AG04450 (cell line): ENCODE measurements at regions not wholly inside any gene's neighbourhood (a gene's known extent, or its start where the extent isn't known, plus 50 kb on each side); places are given as distances from the start of the nearest gene placed in this dataset.

Experiments used
- CTCF ChIA-PET: fragments of 300-600, 350-600 bp; formaldehyde crosslinking; extraction: SDS; loops from one replicate; lab custom pipeline; 2022; ENCODE audit warnings: antibody characterized with exemption, inconsistent platforms; lab: Charles Lee
- POLR2A ChIA-PET: fragments of 350-600 bp; formaldehyde crosslinking; extraction: SDS; loops from one replicate; lab custom pipeline; 2021; ENCODE audit warnings: antibody characterized with exemption, inconsistent platforms; lab: Yijun Ruan, JAX
- DNase-seq: peaks from one replicate; pipeline ENCODE4 v3.0.0-alpha.2; 2011; ENCODE audit warnings: low read depth, low spot score
- H3K27ac ChIP-seq: one replicate; pipeline ENCODE4 v1.5.1; 2012; ENCODE audit warnings: low read depth, low read length, control low read depth
- H3K27me3 ChIP-seq: one replicate; pipeline ENCODE4 v1.6.0; 2012; ENCODE audit warnings: low read length; ENCODE audit not compliant: control insufficient read depth, insufficient read depth
- H3K4me3 ChIP-seq: 2 replicates; pipeline ENCODE4 v1.5.1; 2011; ENCODE audit warnings: mild to moderate bottlenecking, low read depth, low read length, control low read depth
- H3K9me3 ChIP-seq: 2 replicates; pipeline ENCODE4 v1.5.1; 2012; ENCODE audit warnings: low read length; ENCODE audit not compliant: control insufficient read depth, insufficient read depth
- TF ChIP-seq, protein P1 (sequence below): IDR thresholded peaks from 2 replicates; pipeline ENCODE4 v1.5.1; 2011; ENCODE audit warnings: low read depth, low read length, control low read depth, inconsistent platforms

DNA sequence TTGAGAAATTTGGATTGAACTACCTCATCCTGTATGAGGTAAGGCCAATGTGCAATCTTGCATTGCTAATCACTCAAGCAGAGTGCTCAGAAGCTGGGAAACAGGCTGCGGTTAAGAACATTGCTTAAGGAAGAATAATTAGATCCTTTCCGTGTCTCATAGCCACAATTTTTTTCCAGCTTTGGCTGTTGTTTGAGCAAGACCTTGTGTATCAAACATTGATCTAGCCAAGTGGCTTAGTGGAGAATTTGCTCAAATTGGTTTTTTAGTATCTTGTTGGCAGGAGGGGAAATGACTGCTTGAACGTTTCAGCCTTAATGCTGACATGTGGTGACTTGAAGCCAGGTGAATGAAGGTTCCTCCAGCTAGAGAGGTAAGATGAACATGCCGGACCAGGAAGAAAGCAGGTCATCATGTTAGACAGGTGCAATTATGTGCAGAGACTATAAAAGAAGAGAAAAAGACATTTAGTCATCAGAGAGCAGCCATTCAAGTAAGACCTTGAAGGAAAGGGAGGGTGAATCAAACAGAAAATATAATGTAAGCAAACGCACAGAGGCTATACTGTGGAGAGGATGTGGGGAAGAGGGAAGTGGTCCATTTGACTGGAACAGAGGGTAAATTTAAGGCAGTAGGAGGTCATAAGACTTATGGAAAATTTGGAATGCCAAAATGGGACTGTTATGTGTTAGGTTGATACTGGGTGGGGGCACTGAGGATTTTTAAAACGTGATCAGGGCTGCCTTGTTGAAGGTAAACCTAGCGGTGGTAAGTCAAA lies 98.9 kb upstream of the CYP1B1 start:
- Histone ChIP-seq H3K4me3 (no peak overlapping the region), H3K9me3 (no peaks in the 10 kb centered on the region), H3K27ac (peak overlapping the region; percentile 63), H3K27me3 (no peaks in the 10 kb centered on the region)
- ChIA-PET POLR2A (interaction anchor here (0.5 to 1.2 kb wide), 3 partner anchors 26 to 76 kb away, joined by 3 to 12 read pairs (median 4); no protein-coding TSS in a partner anchor), CTCF (no interaction called here)
- DNase-seq, result peak; percentile 91
- TF ChIP-seq, protein P1, sequence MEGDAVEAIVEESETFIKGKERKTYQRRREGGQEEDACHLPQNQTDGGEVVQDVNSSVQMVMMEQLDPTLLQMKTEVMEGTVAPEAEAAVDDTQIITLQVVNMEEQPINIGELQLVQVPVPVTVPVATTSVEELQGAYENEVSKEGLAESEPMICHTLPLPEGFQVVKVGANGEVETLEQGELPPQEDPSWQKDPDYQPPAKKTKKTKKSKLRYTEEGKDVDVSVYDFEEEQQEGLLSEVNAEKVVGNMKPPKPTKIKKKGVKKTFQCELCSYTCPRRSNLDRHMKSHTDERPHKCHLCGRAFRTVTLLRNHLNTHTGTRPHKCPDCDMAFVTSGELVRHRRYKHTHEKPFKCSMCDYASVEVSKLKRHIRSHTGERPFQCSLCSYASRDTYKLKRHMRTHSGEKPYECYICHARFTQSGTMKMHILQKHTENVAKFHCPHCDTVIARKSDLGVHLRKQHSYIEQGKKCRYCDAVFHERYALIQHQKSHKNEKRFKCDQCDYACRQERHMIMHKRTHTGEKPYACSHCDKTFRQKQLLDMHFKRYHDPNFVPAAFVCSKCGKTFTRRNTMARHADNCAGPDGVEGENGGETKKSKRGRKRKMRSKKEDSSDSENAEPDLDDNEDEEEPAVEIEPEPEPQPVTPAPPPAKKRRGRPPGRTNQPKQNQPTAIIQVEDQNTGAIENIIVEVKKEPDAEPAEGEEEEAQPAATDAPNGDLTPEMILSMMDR, result no peak

DNA sequence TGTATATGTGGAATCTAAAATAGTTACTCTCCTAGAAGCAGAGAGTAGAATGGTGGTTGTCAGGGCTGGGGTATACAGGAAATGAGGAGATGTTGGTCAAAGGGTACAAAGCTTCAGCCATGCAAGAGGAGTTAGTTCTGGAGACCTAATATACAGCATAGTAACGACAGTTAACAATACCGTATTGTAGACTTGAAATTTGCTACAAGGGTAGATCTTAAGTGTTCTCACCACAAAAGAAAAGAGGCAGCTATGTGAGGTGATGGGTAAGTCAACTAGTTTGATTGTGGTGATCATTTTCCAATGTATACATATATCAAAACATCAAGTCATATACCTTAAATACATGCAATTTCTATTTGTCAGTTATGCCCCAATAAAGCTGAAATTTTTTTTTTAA lies 98.2 kb upstream of the CYP1B1 start:
- DNase-seq, result no peak
- H3K4me3 ChIP-seq, result no peak overlapping the region
- POLR2A ChIA-PET, result interaction anchor here (0.9 to 1.2 kb wide), 2 partner anchors 26 to 28 kb away, joined by 4 to 12 read pairs; no protein-coding TSS in a partner anchor

DNA sequence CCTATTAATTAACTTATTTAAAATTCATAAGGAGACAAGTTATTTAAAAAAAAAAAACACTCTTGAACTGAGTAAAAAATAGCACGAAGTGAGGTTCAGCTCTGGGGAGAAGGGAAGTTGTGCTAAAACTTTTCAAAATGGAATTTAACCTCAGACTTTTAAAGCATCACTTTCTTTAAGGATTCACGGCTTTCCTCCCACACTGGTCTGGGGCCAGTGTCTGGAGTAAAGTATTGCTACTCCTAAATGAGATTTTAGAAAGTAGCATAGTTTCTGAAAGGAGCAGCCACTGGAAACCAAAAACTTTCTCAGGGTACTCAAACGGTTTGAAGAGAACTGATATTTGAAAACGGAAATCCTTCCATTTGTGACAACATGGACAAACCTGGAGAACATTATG lies 97.7 kb upstream of the CYP1B1 start:
- ChIA-PET POLR2A (interaction anchor here (1.2 kb wide), 1 partner anchor 27 kb away, joined by 12 read pairs; no protein-coding TSS in a partner anchor), CTCF (interaction anchor here (1.0 kb wide), 1 partner anchor 98 kb away, joined by 4 read pairs; the partner anchor contains the start of gene CYP1B1)
- Histone ChIP-seq H3K27ac (no peak overlapping the region), H3K27me3 (no peaks in the 10 kb centered on the region), H3K4me3 (no peak overlapping the region), H3K9me3 (no peaks in the 10 kb centered on the region)
- DNase-seq, result no peak
- TF ChIP-seq, protein P1, result no peak

More for the DNA sequence above, 98.2 kb upstream of the CYP1B1 start:
- no peaks in the 10 kb centered on the region for H3K9me3 ChIP-seq
- CTCF ChIA-PET, result no interaction called here
- no peaks in the 10 kb centered on the region for H3K27me3 ChIP-seq
- TF ChIP-seq, protein P1, result no peak
- H3K27ac ChIP-seq, result peak overlapping the region; percentile 40

DNA sequence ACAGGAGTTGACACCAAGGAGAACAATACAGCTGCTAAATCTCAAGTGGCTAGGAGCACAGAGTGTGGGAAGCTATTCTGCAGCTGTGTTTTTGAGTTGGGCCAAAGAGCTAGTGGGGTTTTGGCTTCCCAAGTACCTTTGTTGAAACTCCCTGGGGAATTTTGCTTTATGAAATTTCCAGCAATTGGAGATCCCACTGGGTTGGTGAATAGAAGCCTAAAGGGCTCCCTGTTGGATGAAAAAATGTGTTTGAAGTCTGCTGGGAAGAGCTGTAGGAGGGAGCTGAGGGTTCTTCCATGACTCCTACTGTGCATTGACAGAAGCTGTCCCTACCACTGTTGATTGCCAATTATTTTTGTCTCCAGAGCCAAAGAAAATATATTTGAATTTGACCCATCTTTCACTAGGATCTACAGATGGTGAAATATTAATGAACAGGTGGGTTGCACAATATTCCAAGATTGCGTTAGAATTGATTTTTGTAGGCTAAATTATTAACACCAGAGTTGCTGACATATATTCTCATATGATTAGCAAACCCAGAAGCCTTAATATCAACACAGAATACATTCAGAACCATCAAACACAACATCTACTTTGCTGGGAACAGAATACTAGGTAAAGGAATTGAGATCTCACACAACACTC lies 95.4 kb upstream of the CYP1B1 start:
- H3K27ac ChIP-seq, result no peak overlapping the region
- H3K27me3 ChIP-seq, result no peaks in the 10 kb centered on the region
- H3K9me3 ChIP-seq, result no peaks in the 10 kb centered on the region
- POLR2A ChIA-PET, result no interaction called here
- DNase-seq, result no peak
- no peak overlapping the region for H3K4me3 ChIP-seq
- TF ChIP-seq, protein P1, result no peak
- CTCF ChIA-PET, result no interaction called here

DNA sequence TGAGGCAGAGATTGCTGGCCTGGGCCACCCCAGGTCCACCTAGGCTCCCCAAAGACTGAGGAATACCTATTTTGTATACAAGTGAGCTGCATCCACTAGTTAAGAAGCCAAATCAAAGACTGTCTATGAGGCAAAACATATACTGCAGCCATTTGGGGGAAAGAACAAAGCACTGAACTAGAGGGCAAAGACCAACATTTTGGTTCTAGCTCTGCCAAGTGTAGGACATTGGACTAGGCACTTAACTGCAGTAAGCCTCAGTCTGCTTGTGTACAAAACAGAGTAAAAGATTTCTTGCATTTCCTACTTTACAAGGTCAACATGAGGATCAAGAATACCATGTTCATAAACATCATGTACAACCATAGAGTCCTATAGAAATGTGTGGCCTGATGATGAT lies 94.8 kb upstream of the CYP1B1 start:
- no peak for DNase-seq
- Histone ChIP-seq H3K4me3 (no peak overlapping the region), H3K27ac (no peak overlapping the region), H3K9me3 (no peaks in the 10 kb centered on the region), H3K27me3 (no peaks in the 10 kb centered on the region)
- CTCF ChIA-PET, result no interaction called here
- TF ChIP-seq, protein P1, result no peak
- POLR2A ChIA-PET, result no interaction called here
